Prostate gland (tissue), 2 donors: ENCODE measurements at regions not wholly inside any gene's neighbourhood (a gene's known extent, or its start where the extent isn't known, plus 50 kb on each side); places are given as distances from the start of the nearest gene placed in this dataset.

Experiments used
- CTCF ChIP-seq, 4 experiments: fragments of 200-600 bp in 2 of 4; fragments of 450-650 bp in 2 of 4; sonication (generic) in 2 of 4; IDR thresholded peaks; 1 replicate in 3 of 4; 2 replicates in 1 of 4; pipeline ENCODE4 v1.5.1; 2016 to 2019; ENCODE audit warnings: antibody characterized with exemption in 4 of 4, mild to moderate bottlenecking in 2 of 4, moderate library complexity in 2 of 4
- POLR2AphosphoS5 ChIP-seq: sonication (generic); formaldehyde crosslinking; IDR thresholded peaks from one replicate; pipeline ENCODE4 v1.6.1; 2017; ENCODE audit warnings: antibody characterized with exemption

GRCh38 chr2:67318993-67319481 is 78.1 kb upstream of the ETAA1 start:
- TF ChIP-seq CTCF (IDR thresholded peaks at IDR 0.05) (no peak), POLR2AphosphoS5 (no peak)
